Mesenchymal stem cell (in vitro differentiated cells and primary cell): ENCODE measurements at regions not wholly inside any gene's neighbourhood (a gene's known extent, or its start where the extent isn't known, plus 50 kb on each side); places are given as distances from the start of the nearest gene placed in this dataset.

Experiments
- DNase-seq: peaks from one replicate; pipeline ENCODE4 v3.0.0-alpha.2; 2013
- H2AFZ ChIP-seq: one replicate; pipeline ENCODE4 v1.6.1; 2013; ENCODE audit warnings: low read depth, mild to moderate bottlenecking, control low read depth, inconsistent platforms, low read length, moderate library complexity
- H2AK5ac ChIP-seq: 2 replicates; pipeline ENCODE4 v1.6.1; 2013; ENCODE audit warnings: low read length, moderate library complexity, mild to moderate bottlenecking, inconsistent platforms; ENCODE audit not compliant: severe bottlenecking
- H2BK120ac ChIP-seq: one replicate; pipeline ENCODE4 v1.6.1; 2013; ENCODE audit warnings: low read depth, mild to moderate bottlenecking, inconsistent platforms, low read length, moderate library complexity
- H2BK12ac ChIP-seq, 2 experiments: one replicate each; pipeline ENCODE4 v1.6.1; 2013; ENCODE audit warnings: inconsistent platforms in 2 of 2, low read length in 2 of 2, mild to moderate bottlenecking in 2 of 2, moderate library complexity in 2 of 2, control low read depth in 1 of 2
- H2BK15ac ChIP-seq: one replicate; pipeline ENCODE4 v1.6.1; 2013; ENCODE audit warnings: mild to moderate bottlenecking, low read depth, inconsistent platforms; ENCODE audit not compliant: poor library complexity, severe bottlenecking
- H2BK5ac ChIP-seq: 2 replicates; pipeline ENCODE4 v1.6.1; 2013; ENCODE audit warnings: low read depth, mild to moderate bottlenecking, low read length, control low read depth, inconsistent platforms; ENCODE audit not compliant: poor library complexity, severe bottlenecking
- H3K14ac ChIP-seq, 2 experiments: one replicate each; pipeline ENCODE4 v1.6.1; 2013; ENCODE audit warnings: inconsistent platforms in 2 of 2, low read length in 2 of 2, control low read depth in 1 of 2, mild to moderate bottlenecking in 1 of 2, moderate library complexity in 1 of 2
- H3K18ac ChIP-seq, 2 experiments: one replicate each; pipeline ENCODE4 v1.6.1; 2013; ENCODE audit warnings: inconsistent platforms in 2 of 2, low read length in 2 of 2, control low read depth in 1 of 2, low read depth in 1 of 2, mild to moderate bottlenecking in 1 of 2
- H3K23ac ChIP-seq, 2 experiments: one replicate each; pipeline ENCODE4 v1.6.1; 2013; ENCODE audit warnings: inconsistent platforms in 2 of 2, low read length in 2 of 2, mild to moderate bottlenecking in 2 of 2, moderate library complexity in 2 of 2, control low read depth in 1 of 2
- H3K27ac ChIP-seq: 2 replicates; pipeline ENCODE4 v1.5.1; 2013; ENCODE audit warnings: mild to moderate bottlenecking, moderate library complexity, low read length, control low read depth, inconsistent platforms; ENCODE audit not compliant: poor library complexity, severe bottlenecking
- H3K27me3 ChIP-seq, 2 experiments: 2 replicates each; pipeline versions ENCODE4 v1.6.1 to v1.7.0; 2013; ENCODE audit warnings: low read length in 2 of 2, mild to moderate bottlenecking in 2 of 2, moderate library complexity in 2 of 2, control low read depth in 1 of 2, inconsistent platforms in 1 of 2; ENCODE audit not compliant: control insufficient read depth in 1 of 2, insufficient read depth in 1 of 2
- H3K36me3 ChIP-seq, 2 experiments: 2 replicates each; pipeline versions ENCODE4 v1.6.1 to v1.7.0; 2013; ENCODE audit warnings: low read length in 2 of 2, control low read depth in 1 of 2, inconsistent platforms in 1 of 2, low read depth in 1 of 2, mild to moderate bottlenecking in 1 of 2; ENCODE audit not compliant: insufficient read depth in 2 of 2, control insufficient read depth in 1 of 2
- H3K4ac ChIP-seq, 2 experiments: one replicate each; pipeline ENCODE4 v1.6.1; 2013; ENCODE audit warnings: inconsistent platforms in 2 of 2, low read length in 2 of 2, mild to moderate bottlenecking in 2 of 2, moderate library complexity in 2 of 2, control low read depth in 1 of 2, low read depth in 1 of 2
- H3K4me1 ChIP-seq: 2 replicates; pipeline ENCODE4 v1.6.1; 2013; ENCODE audit warnings: low read depth, low read length, control low read depth; ENCODE audit not compliant: control insufficient read depth, insufficient read depth
- H3K4me2 ChIP-seq: 2 replicates; pipeline ENCODE4 v1.6.1; 2013; ENCODE audit warnings: low read length, mild to moderate bottlenecking, inconsistent platforms; ENCODE audit not compliant: poor library complexity, severe bottlenecking
- H3K4me3 ChIP-seq, 2 experiments: 2 replicates each; pipeline versions ENCODE4 v1.5.1 to v1.7.0; 2013; ENCODE audit warnings: low read length in 2 of 2, mild to moderate bottlenecking in 2 of 2, control low read depth in 1 of 2, low read depth in 1 of 2; ENCODE audit not compliant: insufficient read depth in 1 of 2
- H3K79me1 ChIP-seq: replicated peaks from 2 replicates; pipeline ENCODE4 v1.6.1; 2013; ENCODE audit warnings: mild to moderate bottlenecking, control low read depth, low read length, inconsistent platforms; ENCODE audit not compliant: poor library complexity, severe bottlenecking
- H3K9ac ChIP-seq: 2 replicates; pipeline ENCODE4 v1.7.0; 2013; ENCODE audit warnings: mild to moderate bottlenecking, low read length, moderate library complexity
- H3K9me3 ChIP-seq: 2 replicates; pipeline ENCODE4 v1.7.0; 2013; ENCODE audit warnings: mild to moderate bottlenecking, low read length; ENCODE audit not compliant: control insufficient read depth
- H4K8ac ChIP-seq: one replicate; pipeline ENCODE4 v1.6.1; 2013; ENCODE audit warnings: inconsistent platforms, mild to moderate bottlenecking, low read length, moderate library complexity
- H4K91ac ChIP-seq: one replicate; pipeline ENCODE4 v1.6.1; 2013; ENCODE audit warnings: mild to moderate bottlenecking, low read length, inconsistent platforms
- WGBS: methylation state at CpG from one replicate; pipeline ENCODE4 v1.1.7; 2013; ENCODE audit warnings: mixed read lengths; 5-methylcytosine and 5-hydroxymethylcytosine counted together

- Histone ChIP-seq H3K27me3 (no peaks in the 10 kb centered on the region), H3K4me1 (no peaks in the 10 kb centered on the region), H3K23ac (no peak overlapping the region), H4K91ac (no peak overlapping the region), H3K9ac (no peak overlapping the region), H3K4me2 (no peak overlapping the region), H3K36me3 (no peaks in the 10 kb centered on the region), H2BK15ac (no peak overlapping the region), H3K4me3 (no peak overlapping the region), H2BK5ac (no peak overlapping the region), H2BK120ac (no peak overlapping the region), H2BK12ac (no peak overlapping the region), H2AFZ (no peak overlapping the region), H3K4ac (no peak overlapping the region), H4K8ac (no peak overlapping the region), H3K18ac (no peak overlapping the region), H2AK5ac (no peak overlapping the region), H3K14ac (no peak overlapping the region), H3K79me1 (no peaks in the 10 kb centered on the region), H3K27ac (no peak overlapping the region), H3K9me3 (no peaks in the 10 kb centered on the region)
- DNase-seq = no peak
- no CpG with 5 or more reads among the region's 1 CpG for WGBS
Observed at GRCh38 chr18:34633368-34633767, 76.7 kb upstream of the DTNA start.

- no peak for DNase-seq
- no peak overlapping the region for H2BK15ac ChIP-seq
- no peak overlapping the region for H4K8ac ChIP-seq
- no peak overlapping the region for H2AK5ac ChIP-seq
- no peak overlapping the region for H3K14ac ChIP-seq
- H3K4me3 ChIP-seq = no peak overlapping the region
- H4K91ac ChIP-seq = no peak overlapping the region
- no peaks in the 10 kb centered on the region for H3K4me1 ChIP-seq
- WGBS = 20% methylated on average over 2 of the region's 3 CpGs
- no peak overlapping the region for H2BK12ac ChIP-seq
- no peak overlapping the region for H2BK120ac ChIP-seq
- H3K79me1 ChIP-seq = no peaks in the 10 kb centered on the region
- H3K27me3 ChIP-seq = no peaks in the 10 kb centered on the region
- H3K4ac ChIP-seq = no peak overlapping the region
- no peak overlapping the region for H3K9ac ChIP-seq
- no peak overlapping the region for H3K23ac ChIP-seq
- no peak overlapping the region for H2BK5ac ChIP-seq
- H3K36me3 ChIP-seq = no peaks in the 10 kb centered on the region
- H3K9me3 ChIP-seq = no peaks in the 10 kb centered on the region
- H3K18ac ChIP-seq = no peak overlapping the region
- no peak overlapping the region for H3K4me2 ChIP-seq
- H3K27ac ChIP-seq = no peak overlapping the region
- H2AFZ ChIP-seq = no peak overlapping the region
Observed at GRCh38 chr18:34637094-34637801, 72.8 kb upstream of the DTNA start.

- no peak overlapping the region for H3K18ac ChIP-seq
- H4K91ac ChIP-seq = no peak overlapping the region
- H3K9me3 ChIP-seq = no peaks in the 10 kb centered on the region
- H2BK12ac ChIP-seq = no peak overlapping the region
- H3K4me2 ChIP-seq = no peak overlapping the region
- no peak overlapping the region for H2AFZ ChIP-seq
- H3K36me3 ChIP-seq = no peaks in the 10 kb centered on the region
- H3K4me3 ChIP-seq = no peak overlapping the region
- H3K23ac ChIP-seq = no peak overlapping the region
- no peaks in the 10 kb centered on the region for H3K27me3 ChIP-seq
- WGBS = 100% methylated on average over 1 of the region's 1 CpG
- H2BK15ac ChIP-seq = no peak overlapping the region
- no peak overlapping the region for H2BK5ac ChIP-seq
- H2BK120ac ChIP-seq = no peak overlapping the region
- H2AK5ac ChIP-seq = no peak overlapping the region
- no peaks in the 10 kb centered on the region for H3K4me1 ChIP-seq
- H3K27ac ChIP-seq = no peak overlapping the region
- no peak overlapping the region for H3K4ac ChIP-seq
- no peaks in the 10 kb centered on the region for H3K79me1 ChIP-seq
- H4K8ac ChIP-seq = no peak overlapping the region
- no peak for DNase-seq
- H3K9ac ChIP-seq = no peak overlapping the region
- no peak overlapping the region for H3K14ac ChIP-seq
Observed at GRCh38 chr18:34639687-34640086, 70.4 kb upstream of the DTNA start.

- Histone ChIP-seq H3K9me3 (no peaks in the 10 kb centered on the region), H3K4ac (no peak overlapping the region), H3K4me2 (no peak overlapping the region), H4K8ac (no peak overlapping the region), H4K91ac (no peak overlapping the region), H3K14ac (no peak overlapping the region), H2BK15ac (no peak overlapping the region), H3K23ac (no peak overlapping the region), H2AK5ac (no peak overlapping the region), H3K27me3 (no peaks in the 10 kb centered on the region), H2BK120ac (no peak overlapping the region), H2AFZ (no peak overlapping the region), H3K79me1 (no peaks in the 10 kb centered on the region), H3K27ac (no peak overlapping the region), H3K4me3 (no peak overlapping the region), H2BK12ac (peak overlapping the region in 1 of 2 experiments; percentile 49), H3K4me1 (no peaks in the 10 kb centered on the region), H3K36me3 (no peaks in the 10 kb centered on the region), H3K9ac (no peak overlapping the region), H3K18ac (no peak overlapping the region), H2BK5ac (no peak overlapping the region)
- DNase-seq = no peak
- WGBS = 63% methylated on average over 1 of the region's 1 CpG
Observed at GRCh38 chr18:34640276-34640675, 69.8 kb upstream of the DTNA start.
